ENCODE measurements at regions not wholly inside any gene's neighbourhood (a gene's known extent, or its start where the extent isn't known, plus 50 kb on each side); places are given as distances from the start of the nearest gene placed in this dataset.

GRCh38 chrX:42857766-42858165 lies 79.8 kb upstream of the PPP1R2C start:
- ATAC-seq, result no peak

GRCh38 chrX:42869011-42869410 lies 91.0 kb upstream of the PPP1R2C start:
- no peak for ATAC-seq
- TF ChIP-seq PATZ1 (CRISPR knock-in tag; IDR thresholded peaks at IDR 0.05; ENCODE audit: borderline replicate concordance) (no peak), ZNF8 (CRISPR knock-in tag; IDR thresholded peaks at IDR 0.05) (no peak), ZC3H10 (CRISPR knock-in tag; IDR thresholded peaks at IDR 0.05) (no peak), POU6F1 (CRISPR knock-in tag; IDR thresholded peaks at IDR 0.05; ENCODE audit: borderline replicate concordance, low read depth) (no peak), GLIS3 (CRISPR knock-in tag; IDR thresholded peaks at IDR 0.05) (no peak), ISL1 (CRISPR knock-in tag; IDR thresholded peaks at IDR 0.05) (no peak), ZFP30 (CRISPR knock-in tag; IDR thresholded peaks at IDR 0.05) (no peak), TSHZ2 (CRISPR knock-in tag; IDR thresholded peaks at IDR 0.05) (no peak), RARB (CRISPR knock-in tag; IDR thresholded peaks at IDR 0.05) (no peak), BACH2 (CRISPR knock-in tag; IDR thresholded peaks at IDR 0.05; ENCODE audit: borderline replicate concordance) (no peak), CSDC2 (CRISPR knock-in tag; IDR thresholded peaks at IDR 0.05) (no peak), ZNF565 (CRISPR knock-in tag; conservative IDR thresholded peaks at IDR 0.05; ENCODE audit: low read depth) (no peak), OSR1 (CRISPR knock-in tag; IDR thresholded peaks at IDR 0.05) (no peak), TCF4 (CRISPR knock-in tag; IDR thresholded peaks at IDR 0.05; ENCODE audit: borderline replicate concordance) (no peak), TOX (CRISPR knock-in tag; IDR thresholded peaks at IDR 0.05; ENCODE audit: borderline replicate concordance) (no peak), CSRNP3 (CRISPR knock-in tag; IDR thresholded peaks at IDR 0.05) (no peak), CREB5 (CRISPR knock-in tag; IDR thresholded peaks at IDR 0.05; ENCODE audit: low read depth) (no peak), ZNF70 (CRISPR knock-in tag; IDR thresholded peaks at IDR 0.05) (no peak), PPARA (CRISPR knock-in tag; IDR thresholded peaks at IDR 0.05; ENCODE audit: borderline replicate concordance) (no peak), ZFP3 (CRISPR knock-in tag; IDR thresholded peaks at IDR 0.05) (no peak)

More at GRCh38 chrX:42857766-42858165, 79.8 kb upstream of the PPP1R2C start:
- no peak for TF ChIP-seq ZNF70 (CRISPR knock-in tag; IDR thresholded peaks at IDR 0.05)
- TF ChIP-seq ARNTL (CRISPR knock-in tag; IDR thresholded peaks at IDR 0.05; ENCODE audit: borderline replicate concordance, low read depth), result no peak

- no peak for ATAC-seq
- TF ChIP-seq GLIS3 (CRISPR knock-in tag; IDR thresholded peaks at IDR 0.05) (no peak), PPARA (CRISPR knock-in tag; IDR thresholded peaks at IDR 0.05; ENCODE audit: borderline replicate concordance) (no peak), TSHZ2 (CRISPR knock-in tag; IDR thresholded peaks at IDR 0.05) (no peak), PATZ1 (CRISPR knock-in tag; IDR thresholded peaks at IDR 0.05; ENCODE audit: borderline replicate concordance) (no peak), CREB5 (CRISPR knock-in tag; IDR thresholded peaks at IDR 0.05; ENCODE audit: low read depth) (no peak), ZNF565 (CRISPR knock-in tag; conservative IDR thresholded peaks at IDR 0.05; ENCODE audit: low read depth) (no peak), ZNF8 (CRISPR knock-in tag; IDR thresholded peaks at IDR 0.05) (no peak)
Observed at GRCh38 chrX:42869659-42870476, 91.9 kb upstream of the PPP1R2C start.
